ENCODE measurements at regions not wholly inside any gene's neighbourhood (a gene's known extent, or its start where the extent isn't known, plus 50 kb on each side); places are given as distances from the start of the nearest gene placed in this dataset.

DNA sequence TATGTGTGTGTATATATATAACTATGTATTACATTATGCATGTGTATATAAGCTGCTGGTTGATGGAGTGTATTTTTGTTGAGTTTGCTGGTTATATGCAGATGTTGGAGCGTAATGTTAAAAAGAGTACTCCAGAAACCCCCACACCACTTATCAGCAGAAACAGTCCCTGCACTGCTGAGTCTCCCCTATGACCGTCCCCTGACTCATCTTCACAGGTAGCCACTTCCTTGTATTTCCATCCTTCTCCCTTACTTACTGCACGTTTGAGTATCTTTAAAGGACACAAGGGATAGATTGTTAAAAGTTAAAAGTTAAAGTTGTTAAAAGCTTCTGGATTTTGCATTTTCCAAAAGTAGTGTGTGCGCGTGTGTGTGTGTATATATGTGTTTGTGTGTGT, 853.9 kb upstream of the EEF2KMT start:
- TF ChIP-seq EP300 (IDR thresholded peaks at IDR 0.05; ENCODE audit: borderline replicate concordance) = no peak
- TF ChIP-seq TEAD4 (IDR thresholded peaks at IDR 0.05) = no peak
- no peak for TF ChIP-seq CEBPB (IDR thresholded peaks at IDR 0.05)
- TF ChIP-seq TCF12 (IDR thresholded peaks at IDR 0.05; ENCODE audit: low read depth) = no peak
- no peak for TF ChIP-seq TAF1 (IDR thresholded peaks at IDR 0.05; ENCODE audit: low read depth)

Measured in Ishikawa (cell line).